Mesothelial cell of epicardium (in vitro differentiated cells): ENCODE measurements at regions not wholly inside any gene's neighbourhood (a gene's known extent, or its start where the extent isn't known, plus 50 kb on each side); places are given as distances from the start of the nearest gene placed in this dataset.
A peak's percentile ranks its signal among the peaks of the same experiment; 100 is the strongest.

Experiments used
- DNase-seq, 2 experiments: peaks; one replicate each; pipeline ENCODE4 v3.0.0; 2021; ENCODE audit warnings: low spot score in 2 of 2; ENCODE audit not compliant: unreplicated experiment in 2 of 2
- H3K27ac Mint-ChIP-seq: 2 replicates; pipeline ENCODE4 v1.8.0; 2021; ENCODE audit warnings: mixed read lengths
- H3K27me3 Mint-ChIP-seq: 2 replicates; pipeline ENCODE4 v1.8.0; 2021; ENCODE audit warnings: low read depth, mixed read lengths
- H3K36me3 Mint-ChIP-seq: 2 replicates; pipeline ENCODE4 v1.8.0; 2021; ENCODE audit warnings: mixed read lengths
- H3K4me1 Mint-ChIP-seq: 2 replicates; pipeline ENCODE4 v1.8.0; 2021; ENCODE audit warnings: mixed read lengths
- H3K4me3 Mint-ChIP-seq: 2 replicates; pipeline ENCODE4 v1.8.0; 2021; ENCODE audit warnings: mild to moderate bottlenecking, moderate library complexity, mixed read lengths
- H3K9me3 Mint-ChIP-seq: 2 replicates; pipeline ENCODE4 v1.8.0; 2021; ENCODE audit warnings: mixed read lengths
- CTCF ChIP-seq: fragments of 200-600 bp; sonication (generic); IDR thresholded peaks from one replicate; pipeline ENCODE4 v1.5.0; 2021; ENCODE audit warnings: antibody characterized with exemption; ENCODE audit not compliant: unreplicated experiment

- DNase-seq = no peak
- Mint-ChIP-seq H3K27ac (peak overlapping the region; percentile 40), H3K4me3 (no peak overlapping the region), H3K9me3 (peaks cover 4% of the 10 kb centered on the region), H3K27me3 (no peaks in the 10 kb centered on the region), H3K4me1 (peaks cover 19% of the 10 kb centered on the region), H3K36me3 (no peaks in the 10 kb centered on the region)
- no peak for TF ChIP-seq CTCF
These were observed 216.2 kb upstream of the PLEKHG7 start for GRCh38 chr12:92486443-92487137.

GRCh38 chr12:92485351-92486348 is 217.1 kb upstream of the PLEKHG7 start:
- H3K9me3 Mint-ChIP-seq = peaks cover 4% of the 10 kb centered on the region
- TF ChIP-seq CTCF = no peak
- H3K36me3 Mint-ChIP-seq = no peaks in the 10 kb centered on the region
- H3K4me1 Mint-ChIP-seq = peaks cover 19% of the 10 kb centered on the region
- DNase-seq = no peak
- H3K27me3 Mint-ChIP-seq = no peaks in the 10 kb centered on the region
- peak overlapping the region; percentile 80 for H3K27ac Mint-ChIP-seq
- no peak overlapping the region for H3K4me3 Mint-ChIP-seq

- peaks cover 2% of the 10 kb centered on the region for H3K27me3 Mint-ChIP-seq
- no peak for DNase-seq
- TF ChIP-seq CTCF = no peak
These were observed 220.2 kb upstream of the PLEKHG7 start for GRCh38 chr12:92482599-92482998.

GRCh38 chr12:92481066-92481465 is 221.7 kb upstream of the PLEKHG7 start:
- no peak overlapping the region for H3K4me3 Mint-ChIP-seq
- peaks cover 2% of the 10 kb centered on the region for H3K27me3 Mint-ChIP-seq
- TF ChIP-seq CTCF = no peak
- H3K4me1 Mint-ChIP-seq = peaks cover 10% of the 10 kb centered on the region
- DNase-seq = no peak
- no peak overlapping the region for H3K27ac Mint-ChIP-seq
- peaks cover 8% of the 10 kb centered on the region for H3K9me3 Mint-ChIP-seq
- no peaks in the 10 kb centered on the region for H3K36me3 Mint-ChIP-seq

More at GRCh38 chr12:92482599-92482998, 220.2 kb upstream of the PLEKHG7 start:
- Mint-ChIP-seq H3K36me3 (no peaks in the 10 kb centered on the region), H3K4me1 (peaks cover 19% of the 10 kb centered on the region), H3K27ac (no peak overlapping the region), H3K4me3 (no peak overlapping the region), H3K9me3 (peaks cover 4% of the 10 kb centered on the region)

GRCh38 chr12:92478692-92479091 is 224.1 kb upstream of the PLEKHG7 start:
- TF ChIP-seq CTCF = no peak
- Mint-ChIP-seq H3K9me3 (peaks cover 15% of the 10 kb centered on the region), H3K4me1 (peaks cover 4% of the 10 kb centered on the region), H3K4me3 (no peak overlapping the region), H3K27me3 (peaks cover 2% of the 10 kb centered on the region), H3K27ac (no peak overlapping the region), H3K36me3 (no peaks in the 10 kb centered on the region)
- no peak for DNase-seq
